H1 (cell line): ENCODE measurements at regions not wholly inside any gene's neighbourhood (a gene's known extent, or its start where the extent isn't known, plus 50 kb on each side); places are given as distances from the start of the nearest gene placed in this dataset.

Source experiments
- CBX5 ChIP-seq: fragments of 300-800, 300-1000 bp; sonication (generic); IDR thresholded peaks from 2 replicates; pipeline ENCODE4 v1.7.1; 2016; ENCODE audit warnings: antibody characterized with exemption, low read length, low read depth
- CBX8 ChIP-seq: fragments of 300-800, 300-1000 bp; sonication (generic); IDR thresholded peaks from 2 replicates; pipeline ENCODE4 v1.7.1; 2016; ENCODE audit warnings: low read depth, low read length, borderline replicate concordance
- JUND ChIP-seq: IDR thresholded peaks from 2 replicates; pipeline ENCODE4 v1.6.1; 2011; ENCODE audit warnings: mild to moderate bottlenecking, improper control_type of control experiment, low read length
- KDM5A ChIP-seq: fragments of 200-600 bp; IDR thresholded peaks from 2 replicates; pipeline ENCODE4 v1.7.1; 2012; ENCODE audit warnings: mild to moderate bottlenecking, low read length, inconsistent platforms, mixed read lengths
- MAFK ChIP-seq: IDR thresholded peaks from 2 replicates; pipeline ENCODE4 v1.6.1; 2012; ENCODE audit warnings: low read depth, mild to moderate bottlenecking, improper control_type of control experiment, low read length
- NANOG ChIP-seq: IDR thresholded peaks from 2 replicates; pipeline ENCODE4 v1.6.1; 2011; ENCODE audit warnings: low read length, low read depth, mild to moderate bottlenecking, inconsistent platforms; ENCODE audit not compliant: insufficient read depth, poor library complexity, severe bottlenecking
- SAP30 ChIP-seq: fragments of 300-600 bp; sonication (generic); IDR thresholded peaks from 2 replicates; pipeline ENCODE4 v1.7.1; 2012; ENCODE audit warnings: low read length, moderate library complexity, mild to moderate bottlenecking, inconsistent platforms; ENCODE audit not compliant: insufficient read depth, insufficient replicate concordance
- TF ChIP-seq, protein P1 (sequence below): fragments of 300-600 bp; sonication (generic); IDR thresholded peaks from 2 replicates; pipeline ENCODE4 v1.7.1; 2012; ENCODE audit warnings: low read length, moderate library complexity, mild to moderate bottlenecking, inconsistent platforms; ENCODE audit not compliant: insufficient replicate concordance

DNA sequence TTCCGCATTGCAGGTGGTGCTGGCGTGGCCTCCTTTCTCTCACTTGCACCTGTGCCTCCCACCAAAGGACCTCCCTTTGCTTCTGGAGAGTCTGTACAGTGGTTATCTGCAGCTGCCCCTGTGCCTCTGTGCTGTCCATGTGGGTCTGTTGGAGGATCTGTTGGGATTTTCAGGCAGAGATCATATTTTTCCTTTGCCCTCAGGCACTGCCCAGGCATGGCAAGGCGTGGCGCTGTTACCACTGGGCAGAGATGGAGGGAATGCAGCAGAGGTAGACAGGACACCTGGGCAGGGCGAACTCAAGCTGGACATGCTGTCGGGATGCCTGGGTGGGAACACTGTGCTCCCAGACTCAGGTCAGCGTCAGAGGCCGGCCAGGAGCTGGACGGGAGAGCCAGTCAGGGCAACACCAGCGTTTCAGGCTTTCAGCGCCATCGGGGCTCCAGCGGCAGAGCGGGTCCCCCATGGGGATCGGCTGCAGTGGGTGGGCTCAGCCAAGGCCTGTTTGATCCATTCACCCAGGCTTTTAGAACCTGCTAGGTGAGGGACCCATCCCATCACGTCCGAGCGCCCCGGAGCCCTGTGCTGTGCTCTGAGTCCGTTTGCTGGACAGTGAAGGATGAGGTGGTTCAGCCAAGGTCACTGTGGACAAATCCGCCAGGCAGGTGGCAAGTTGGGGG is 718.9 kb downstream of the BRD1 start (continued):
- TF ChIP-seq, protein P1, sequence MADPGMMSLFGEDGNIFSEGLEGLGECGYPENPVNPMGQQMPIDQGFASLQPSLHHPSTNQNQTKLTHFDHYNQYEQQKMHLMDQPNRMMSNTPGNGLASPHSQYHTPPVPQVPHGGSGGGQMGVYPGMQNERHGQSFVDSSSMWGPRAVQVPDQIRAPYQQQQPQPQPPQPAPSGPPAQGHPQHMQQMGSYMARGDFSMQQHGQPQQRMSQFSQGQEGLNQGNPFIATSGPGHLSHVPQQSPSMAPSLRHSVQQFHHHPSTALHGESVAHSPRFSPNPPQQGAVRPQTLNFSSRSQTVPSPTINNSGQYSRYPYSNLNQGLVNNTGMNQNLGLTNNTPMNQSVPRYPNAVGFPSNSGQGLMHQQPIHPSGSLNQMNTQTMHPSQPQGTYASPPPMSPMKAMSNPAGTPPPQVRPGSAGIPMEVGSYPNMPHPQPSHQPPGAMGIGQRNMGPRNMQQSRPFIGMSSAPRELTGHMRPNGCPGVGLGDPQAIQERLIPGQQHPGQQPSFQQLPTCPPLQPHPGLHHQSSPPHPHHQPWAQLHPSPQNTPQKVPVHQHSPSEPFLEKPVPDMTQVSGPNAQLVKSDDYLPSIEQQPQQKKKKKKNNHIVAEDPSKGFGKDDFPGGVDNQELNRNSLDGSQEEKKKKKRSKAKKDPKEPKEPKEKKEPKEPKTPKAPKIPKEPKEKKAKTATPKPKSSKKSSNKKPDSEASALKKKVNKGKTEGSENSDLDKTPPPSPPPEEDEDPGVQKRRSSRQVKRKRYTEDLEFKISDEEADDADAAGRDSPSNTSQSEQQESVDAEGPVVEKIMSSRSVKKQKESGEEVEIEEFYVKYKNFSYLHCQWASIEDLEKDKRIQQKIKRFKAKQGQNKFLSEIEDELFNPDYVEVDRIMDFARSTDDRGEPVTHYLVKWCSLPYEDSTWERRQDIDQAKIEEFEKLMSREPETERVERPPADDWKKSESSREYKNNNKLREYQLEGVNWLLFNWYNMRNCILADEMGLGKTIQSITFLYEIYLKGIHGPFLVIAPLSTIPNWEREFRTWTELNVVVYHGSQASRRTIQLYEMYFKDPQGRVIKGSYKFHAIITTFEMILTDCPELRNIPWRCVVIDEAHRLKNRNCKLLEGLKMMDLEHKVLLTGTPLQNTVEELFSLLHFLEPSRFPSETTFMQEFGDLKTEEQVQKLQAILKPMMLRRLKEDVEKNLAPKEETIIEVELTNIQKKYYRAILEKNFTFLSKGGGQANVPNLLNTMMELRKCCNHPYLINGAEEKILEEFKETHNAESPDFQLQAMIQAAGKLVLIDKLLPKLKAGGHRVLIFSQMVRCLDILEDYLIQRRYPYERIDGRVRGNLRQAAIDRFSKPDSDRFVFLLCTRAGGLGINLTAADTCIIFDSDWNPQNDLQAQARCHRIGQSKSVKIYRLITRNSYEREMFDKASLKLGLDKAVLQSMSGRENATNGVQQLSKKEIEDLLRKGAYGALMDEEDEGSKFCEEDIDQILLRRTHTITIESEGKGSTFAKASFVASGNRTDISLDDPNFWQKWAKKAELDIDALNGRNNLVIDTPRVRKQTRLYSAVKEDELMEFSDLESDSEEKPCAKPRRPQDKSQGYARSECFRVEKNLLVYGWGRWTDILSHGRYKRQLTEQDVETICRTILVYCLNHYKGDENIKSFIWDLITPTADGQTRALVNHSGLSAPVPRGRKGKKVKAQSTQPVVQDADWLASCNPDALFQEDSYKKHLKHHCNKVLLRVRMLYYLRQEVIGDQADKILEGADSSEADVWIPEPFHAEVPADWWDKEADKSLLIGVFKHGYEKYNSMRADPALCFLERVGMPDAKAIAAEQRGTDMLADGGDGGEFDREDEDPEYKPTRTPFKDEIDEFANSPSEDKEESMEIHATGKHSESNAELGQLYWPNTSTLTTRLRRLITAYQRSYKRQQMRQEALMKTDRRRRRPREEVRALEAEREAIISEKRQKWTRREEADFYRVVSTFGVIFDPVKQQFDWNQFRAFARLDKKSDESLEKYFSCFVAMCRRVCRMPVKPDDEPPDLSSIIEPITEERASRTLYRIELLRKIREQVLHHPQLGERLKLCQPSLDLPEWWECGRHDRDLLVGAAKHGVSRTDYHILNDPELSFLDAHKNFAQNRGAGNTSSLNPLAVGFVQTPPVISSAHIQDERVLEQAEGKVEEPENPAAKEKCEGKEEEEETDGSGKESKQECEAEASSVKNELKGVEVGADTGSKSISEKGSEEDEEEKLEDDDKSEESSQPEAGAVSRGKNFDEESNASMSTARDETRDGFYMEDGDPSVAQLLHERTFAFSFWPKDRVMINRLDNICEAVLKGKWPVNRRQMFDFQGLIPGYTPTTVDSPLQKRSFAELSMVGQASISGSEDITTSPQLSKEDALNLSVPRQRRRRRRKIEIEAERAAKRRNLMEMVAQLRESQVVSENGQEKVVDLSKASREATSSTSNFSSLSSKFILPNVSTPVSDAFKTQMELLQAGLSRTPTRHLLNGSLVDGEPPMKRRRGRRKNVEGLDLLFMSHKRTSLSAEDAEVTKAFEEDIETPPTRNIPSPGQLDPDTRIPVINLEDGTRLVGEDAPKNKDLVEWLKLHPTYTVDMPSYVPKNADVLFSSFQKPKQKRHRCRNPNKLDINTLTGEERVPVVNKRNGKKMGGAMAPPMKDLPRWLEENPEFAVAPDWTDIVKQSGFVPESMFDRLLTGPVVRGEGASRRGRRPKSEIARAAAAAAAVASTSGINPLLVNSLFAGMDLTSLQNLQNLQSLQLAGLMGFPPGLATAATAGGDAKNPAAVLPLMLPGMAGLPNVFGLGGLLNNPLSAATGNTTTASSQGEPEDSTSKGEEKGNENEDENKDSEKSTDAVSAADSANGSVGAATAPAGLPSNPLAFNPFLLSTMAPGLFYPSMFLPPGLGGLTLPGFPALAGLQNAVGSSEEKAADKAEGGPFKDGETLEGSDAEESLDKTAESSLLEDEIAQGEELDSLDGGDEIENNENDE = no peak
- TF ChIP-seq NANOG (no peak), KDM5A (no peak), SAP30 (no peak), MAFK (no peak), CBX8 (no peak), JUND (no peak), CBX5 (no peak)
